BJ (cell line): ENCODE measurements at regions not wholly inside any gene's neighbourhood (a gene's known extent, or its start where the extent isn't known, plus 50 kb on each side); places are given as distances from the start of the nearest gene placed in this dataset.

Experiments
- CTCF ChIA-PET: fragments of 350-600 bp; formaldehyde crosslinking; extraction: SDS; loops from one replicate; lab custom pipeline; 2021; ENCODE audit warnings: antibody characterized with exemption, inconsistent platforms; lab: Yijun Ruan, JAX
- POLR2A ChIA-PET: fragments of 300-600 bp; sonication (Branson Sonifier 250); formaldehyde crosslinking; extraction: SDS; loops from one replicate; lab custom pipeline; 2021; ENCODE audit warnings: antibody characterized with exemption; lab: Charles Lee
- DNase-seq: peaks from one replicate; pipeline ENCODE4 v3.0.0-alpha.2; 2011; ENCODE audit warnings: low read depth
- H3K27me3 ChIP-seq: 2 replicates; pipeline ENCODE4 v1.6.0; 2011; ENCODE audit warnings: low read length; ENCODE audit not compliant: control insufficient read depth, insufficient read depth
- H3K36me3 ChIP-seq: 2 replicates; pipeline ENCODE4 v1.5.1; 2011; ENCODE audit warnings: low read length; ENCODE audit not compliant: control insufficient read depth, insufficient read depth
- H3K4me3 ChIP-seq: 2 replicates; pipeline ENCODE4 v1.5.1; 2011; ENCODE audit warnings: low read depth, mild to moderate bottlenecking, control low read depth, low read length
- CTCF ChIP-seq: IDR thresholded peaks from 2 replicates; pipeline ENCODE4 v1.5.1; 2011; ENCODE audit warnings: low read depth, mild to moderate bottlenecking, control low read depth, inconsistent platforms, low read length, moderate library complexity; ENCODE audit not compliant: insufficient read depth

- ChIA-PET POLR2A (interaction anchor here (0.5 kb wide), 1 partner anchor 1035 kb away, joined by 4 read pairs; no protein-coding TSS in a partner anchor), CTCF (no interaction called here)
- no peak overlapping the region for H3K4me3 ChIP-seq
- H3K36me3 ChIP-seq, result no peaks in the 10 kb centered on the region
- TF ChIP-seq CTCF, result no peak
- no peak for DNase-seq
- H3K27me3 ChIP-seq, result peaks cover 2% of the 10 kb centered on the region; the same call in 1 of the 2 replicates
Measured at GRCh38 chr2:8513601-8514273, 168.1 kb upstream of the ID2 start.

- no peak for DNase-seq
- ChIA-PET CTCF (no interaction called here), POLR2A (interaction anchor here (0.5 kb wide), 1 partner anchor 1036 kb away, joined by 4 read pairs; no protein-coding TSS in a partner anchor)
- Histone ChIP-seq H3K36me3 (no peaks in the 10 kb centered on the region), H3K4me3 (no peak overlapping the region), H3K27me3 (peaks cover 2% of the 10 kb centered on the region; the same call in 1 of the 2 replicates)
- no peak for TF ChIP-seq CTCF
Measured at GRCh38 chr2:8514274-8514662, 167.6 kb upstream of the ID2 start.

DNA sequence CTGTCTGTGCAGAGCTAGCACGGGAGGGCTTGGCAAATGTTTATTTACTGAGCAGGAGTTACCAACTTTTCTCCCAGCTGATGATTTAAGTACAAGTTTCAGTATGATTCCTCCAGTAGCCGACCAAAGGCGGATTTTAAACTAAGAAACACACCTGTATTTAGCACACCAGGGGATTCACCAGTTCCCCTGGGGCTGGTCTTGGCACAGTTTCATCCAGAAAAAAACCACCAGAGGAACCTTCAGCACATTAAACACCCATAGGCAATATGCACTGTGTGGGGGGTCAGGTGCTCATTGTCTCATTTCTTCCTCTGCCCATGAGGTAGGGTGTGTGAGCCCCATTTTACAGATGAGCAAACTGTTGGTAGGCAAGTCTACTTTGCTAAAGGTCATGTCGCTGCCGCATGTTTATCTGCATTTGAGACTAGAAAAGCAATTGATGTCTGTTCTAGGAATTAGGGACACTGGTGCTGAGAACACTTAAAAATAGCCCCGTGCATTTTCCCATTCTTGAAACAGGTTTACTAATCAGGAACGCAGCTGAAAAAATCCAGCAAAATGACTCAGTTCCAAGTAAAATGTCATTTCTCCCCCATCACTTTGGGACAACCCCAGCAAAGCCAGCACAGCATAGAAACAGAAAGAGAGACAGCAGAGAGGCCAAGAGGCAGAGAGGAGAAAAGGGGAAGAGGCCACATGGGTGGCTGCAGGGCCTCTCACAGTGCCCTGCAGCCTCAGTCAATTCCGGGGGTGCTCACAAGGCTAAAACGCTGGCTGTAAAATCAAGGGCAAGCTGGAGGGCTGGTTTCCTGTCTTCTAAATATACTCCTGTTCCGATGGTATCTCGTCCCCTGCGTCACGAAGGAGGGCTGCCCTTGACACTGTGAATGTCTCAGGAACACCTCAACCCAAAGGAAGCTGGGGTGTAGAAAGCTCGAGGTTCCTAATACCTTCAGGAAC, 166.8 kb upstream of the ID2 start:
- no peak for DNase-seq
- CTCF ChIA-PET, result no interaction called here
- no peak for TF ChIP-seq CTCF
- Histone ChIP-seq H3K4me3 (no peak overlapping the region), H3K36me3 (no peaks in the 10 kb centered on the region), H3K27me3 (peaks cover 2% of the 10 kb centered on the region)
- POLR2A ChIA-PET, result no interaction called here

GRCh38 chr2:8515864-8516533, 165.9 kb upstream of the ID2 start:
- H3K27me3 ChIP-seq, result peaks cover 2% of the 10 kb centered on the region
- CTCF ChIA-PET, result no interaction called here
- no peaks in the 10 kb centered on the region for H3K36me3 ChIP-seq
- no peak for TF ChIP-seq CTCF
- no peak overlapping the region for H3K4me3 ChIP-seq
- no peak for DNase-seq
- POLR2A ChIA-PET, result no interaction called here
